Neuronal stem cell (in vitro differentiated cells): ENCODE measurements at regions not wholly inside any gene's neighbourhood (a gene's known extent, or its start where the extent isn't known, plus 50 kb on each side); places are given as distances from the start of the nearest gene placed in this dataset.
A peak's percentile ranks its signal among the peaks of the same experiment; 100 is the strongest.

Experiments
- DNase-seq: peaks from one replicate; pipeline ENCODE4 v3.0.0-alpha.2; 2013; ENCODE audit warnings: low spot score
- H2AFZ ChIP-seq: one replicate; pipeline ENCODE4 v1.6.1; 2013; ENCODE audit warnings: mild to moderate bottlenecking, low read length, inconsistent platforms
- H2AK5ac ChIP-seq: 2 replicates; pipeline ENCODE4 v1.6.1; 2013; ENCODE audit warnings: low read depth, mild to moderate bottlenecking, inconsistent platforms, low read length, moderate library complexity, mixed read lengths
- H2BK120ac ChIP-seq: 2 replicates; pipeline ENCODE4 v1.6.1; 2013; ENCODE audit warnings: low read depth, mild to moderate bottlenecking, inconsistent platforms, low read length, moderate library complexity, mixed read lengths
- H2BK12ac ChIP-seq: one replicate; pipeline ENCODE4 v1.6.1; 2013; ENCODE audit warnings: low read length, inconsistent platforms
- H2BK15ac ChIP-seq: 2 replicates; pipeline ENCODE4 v1.6.1; 2013; ENCODE audit warnings: mild to moderate bottlenecking, low read length, inconsistent platforms, mixed read lengths
- H2BK5ac ChIP-seq: one replicate; pipeline ENCODE4 v1.6.1; 2013; ENCODE audit warnings: inconsistent platforms, mild to moderate bottlenecking, low read length, moderate library complexity
- H3K14ac ChIP-seq: one replicate; pipeline ENCODE4 v1.6.1; 2013; ENCODE audit warnings: low read length, inconsistent platforms
- H3K18ac ChIP-seq: 2 replicates; pipeline ENCODE4 v1.6.1; 2013; ENCODE audit warnings: low read length, inconsistent platforms
- H3K23ac ChIP-seq: 2 replicates; pipeline ENCODE4 v1.6.1; 2013; ENCODE audit warnings: low read depth, mild to moderate bottlenecking, mixed read lengths, low read length, inconsistent platforms; ENCODE audit not compliant: poor library complexity
- H3K27ac ChIP-seq: replicated peaks from 3 replicates; pipeline ENCODE4 v1.5.1; 2013; ENCODE audit warnings: low read length, inconsistent platforms
- H3K27me3 ChIP-seq, 3 experiments: 2 replicates each; pipeline ENCODE4 v1.6.1; 2013; ENCODE audit warnings: low read length in 3 of 3, mild to moderate bottlenecking in 2 of 3, inconsistent platforms in 1 of 3, low read depth in 1 of 3, mixed read lengths in 1 of 3, moderate library complexity in 1 of 3; ENCODE audit not compliant: control insufficient read depth in 3 of 3, insufficient read depth in 3 of 3
- H3K36me3 ChIP-seq, 2 donors: replicated peaks in 1 of 2; 2 replicates each; pipeline ENCODE4 v1.6.1; 2013; ENCODE audit warnings: low read length in 2 of 2; ENCODE audit not compliant: control insufficient read depth in 2 of 2, insufficient read depth in 2 of 2
- H3K4ac ChIP-seq: 2 replicates; pipeline ENCODE4 v1.6.1; 2013; ENCODE audit warnings: inconsistent platforms, mild to moderate bottlenecking, low read length, moderate library complexity
- H3K4me1 ChIP-seq, 2 donors: 1 replicate in 1 of 2; 2 replicates in 1 of 2; pipeline ENCODE4 v1.6.1; 2013; ENCODE audit warnings: low read length in 2 of 2, low read depth in 1 of 2; ENCODE audit not compliant: control insufficient read depth in 2 of 2, insufficient read depth in 1 of 2
- H3K4me2 ChIP-seq: one replicate; pipeline ENCODE4 v1.6.1; 2013; ENCODE audit warnings: mild to moderate bottlenecking, low read length, inconsistent platforms; ENCODE audit not compliant: insufficient read depth, poor library complexity, severe bottlenecking
- H3K4me3 ChIP-seq, 2 donors: 2 replicates each; pipeline ENCODE4 v1.5.1; 2013; ENCODE audit warnings: low read length in 2 of 2, mild to moderate bottlenecking in 2 of 2, inconsistent platforms in 1 of 2, moderate library complexity in 1 of 2
- H3K79me1 ChIP-seq: one replicate; pipeline ENCODE4 v1.6.1; 2013; ENCODE audit warnings: low read depth, mild to moderate bottlenecking, inconsistent platforms, low read length, moderate library complexity
- H3K9ac ChIP-seq: one replicate; pipeline ENCODE4 v1.6.1; 2013; ENCODE audit warnings: mild to moderate bottlenecking, low read depth, low read length, inconsistent platforms; ENCODE audit not compliant: poor library complexity
- H3K9me3 ChIP-seq, 2 donors: replicated peaks in 1 of 2; 2 replicates each; pipeline versions ENCODE3 to v1.6.1; 2013; ENCODE audit warnings: low read length in 2 of 2, mild to moderate bottlenecking in 2 of 2, inconsistent platforms in 1 of 2, low read depth in 1 of 2, mixed read lengths in 1 of 2, moderate library complexity in 1 of 2; ENCODE audit not compliant: control insufficient read depth in 2 of 2, insufficient read depth in 1 of 2
- H4K8ac ChIP-seq: one replicate; pipeline ENCODE4 v1.6.1; 2013; ENCODE audit warnings: low read depth, mild to moderate bottlenecking, inconsistent platforms, low read length, moderate library complexity
- H4K91ac ChIP-seq: one replicate; pipeline ENCODE4 v1.6.1; 2013; ENCODE audit warnings: low read length, low read depth, mild to moderate bottlenecking, inconsistent platforms; ENCODE audit not compliant: poor library complexity
- WGBS, 2 donors: extraction: QIAGEN DNeasy Blood & Tissue Kit; methylation state at CpG; one replicate each; pipeline ENCODE4 v1.1.7; 2013; ENCODE audit warnings: missing lambda C conversion rate in 2 of 2, mixed read lengths in 1 of 2; ENCODE audit not compliant: insufficient read length in 2 of 2, insufficient replicate concordance in 1 of 2; ENCODE audit errors: extremely low coverage in 2 of 2; 5-methylcytosine and 5-hydroxymethylcytosine counted together

- DNase-seq, result no peak
- Histone ChIP-seq H3K4me2 (no peak overlapping the region), H3K9ac (no peak overlapping the region), H3K27me3 (no peaks in the 10 kb centered on the region), H3K4ac (no peak overlapping the region), H3K79me1 (no peaks in the 10 kb centered on the region), H2AFZ (no peak overlapping the region), H2AK5ac (no peak overlapping the region), H4K91ac (no peak overlapping the region), H2BK5ac (no peak overlapping the region), H3K9me3 (no peaks in the 10 kb centered on the region), H2BK12ac (no peak overlapping the region), H2BK120ac (no peak overlapping the region), H2BK15ac (no peak overlapping the region), H3K36me3 (no peaks in the 10 kb centered on the region), H4K8ac (no peak overlapping the region), H3K4me1 (no peaks in the 10 kb centered on the region), H3K18ac (no peak overlapping the region), H3K14ac (no peak overlapping the region), H3K27ac (no peak overlapping the region), H3K23ac (no peak overlapping the region), H3K4me3 (no peak overlapping the region)
- no CpG with 5 or more reads among the region's 2 CpGs for WGBS, 2 donors
Observed at GRCh38 chr2:144690771-144691170, 170.9 kb upstream of the ZEB2 start.

DNA sequence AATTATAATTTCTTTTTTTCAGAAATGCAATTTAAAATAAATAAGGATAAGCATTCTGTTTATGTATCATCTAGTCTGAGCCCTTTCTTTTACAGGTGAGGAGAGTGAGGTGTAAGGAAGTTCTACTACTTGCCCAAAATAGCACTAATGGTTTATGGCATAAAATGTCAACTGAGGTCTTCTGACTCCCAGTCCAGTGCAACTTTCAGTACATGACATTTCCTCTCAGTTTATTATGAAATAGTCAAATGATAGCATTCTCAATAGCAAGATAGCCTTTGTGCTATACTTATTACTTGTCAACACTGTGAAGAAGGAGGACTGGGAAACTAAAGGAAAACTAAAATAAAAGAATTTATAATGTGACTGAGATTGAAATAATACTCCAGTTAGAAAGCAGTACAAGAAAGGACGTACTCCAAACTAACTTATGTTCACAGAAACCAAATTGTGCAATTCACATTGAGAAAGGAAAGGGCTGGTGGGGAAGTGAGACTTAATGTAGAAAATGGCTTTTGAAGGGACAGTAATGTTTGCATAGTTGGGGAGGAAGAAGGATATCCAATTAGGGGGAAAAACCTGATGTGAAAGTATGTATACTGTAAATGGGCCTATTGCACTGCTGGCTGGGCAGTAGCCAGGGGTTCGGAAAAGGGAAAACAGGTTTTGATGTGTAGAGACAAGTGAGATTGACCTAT, 166.7 kb upstream of the ZEB2 start:
- H3K36me3 ChIP-seq, result no peaks in the 10 kb centered on the region
- no peak overlapping the region for H3K4ac ChIP-seq
- no peak overlapping the region for H4K8ac ChIP-seq
- H3K4me3 ChIP-seq, result no peak overlapping the region
- no peak overlapping the region for H2BK12ac ChIP-seq
- H3K18ac ChIP-seq, result no peak overlapping the region
- H4K91ac ChIP-seq, result no peak overlapping the region
- no CpG with 5 or more reads among the region's 2 CpGs for WGBS, 2 donors
- H3K14ac ChIP-seq, result no peak overlapping the region
- H3K23ac ChIP-seq, result no peak overlapping the region
- no peak overlapping the region for H3K27ac ChIP-seq
- H3K4me2 ChIP-seq, result no peak overlapping the region
- H2BK15ac ChIP-seq, result no peak overlapping the region
- H2AK5ac ChIP-seq, result no peak overlapping the region
- no peaks in the 10 kb centered on the region for H3K79me1 ChIP-seq
- H2BK5ac ChIP-seq, result no peak overlapping the region
- H3K4me1 ChIP-seq, result peaks cover 0 to 3% of the 10 kb centered on the region in 2 donors
- no peaks in the 10 kb centered on the region for H3K27me3 ChIP-seq
- H3K9ac ChIP-seq, result no peak overlapping the region
- no peaks in the 10 kb centered on the region for H3K9me3 ChIP-seq
- no peak for DNase-seq
- H2BK120ac ChIP-seq, result no peak overlapping the region
- H2AFZ ChIP-seq, result no peak overlapping the region

DNA sequence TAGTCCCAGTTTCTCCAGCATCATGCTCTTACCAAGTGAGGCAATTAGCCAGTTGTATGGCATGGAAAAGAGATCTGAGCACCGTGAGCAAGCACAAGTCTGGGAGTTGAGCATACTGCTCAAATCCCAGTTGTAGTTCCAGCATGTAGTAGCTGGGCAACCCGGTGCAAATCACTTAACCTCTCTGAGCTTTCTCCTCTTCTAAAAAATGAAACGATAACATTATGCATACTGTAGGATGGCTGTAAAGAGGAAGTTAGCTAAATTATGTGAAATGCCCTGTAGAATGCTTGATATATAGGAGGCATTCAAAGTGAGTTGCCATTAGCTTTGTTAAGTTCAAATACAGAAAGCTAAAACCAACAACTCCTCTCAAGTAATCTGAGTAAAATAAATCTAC, 164.0 kb upstream of the ZEB2 start:
- Histone ChIP-seq H2BK15ac (no peak overlapping the region), H3K4ac (no peak overlapping the region), H2BK5ac (no peak overlapping the region), H2BK120ac (no peak overlapping the region), H3K27me3 (no peaks in the 10 kb centered on the region), H2BK12ac (no peak overlapping the region), H3K4me2 (no peak overlapping the region), H3K18ac (no peak overlapping the region), H2AK5ac (no peak overlapping the region), H4K91ac (no peak overlapping the region), H3K23ac (no peak overlapping the region), H3K4me1 (peaks cover 0 to 3% of the 10 kb centered on the region in 2 donors), H3K4me3 (no peak overlapping the region), H3K14ac (no peak overlapping the region), H3K9ac (no peak overlapping the region), H2AFZ (no peak overlapping the region), H3K79me1 (no peaks in the 10 kb centered on the region), H3K9me3 (no peaks in the 10 kb centered on the region), H3K36me3 (no peaks in the 10 kb centered on the region), H3K27ac (no peak overlapping the region), H4K8ac (no peak overlapping the region)
- no CpG with 5 or more reads among the region's 3 CpGs for WGBS, 2 donors
- DNase-seq, result no peak

GRCh38 chr2:144683107-144683753, 163.3 kb upstream of the ZEB2 start:
- no peak overlapping the region for H2BK12ac ChIP-seq
- H2BK5ac ChIP-seq, result no peak overlapping the region
- H3K4ac ChIP-seq, result no peak overlapping the region
- no peak overlapping the region for H2BK120ac ChIP-seq
- H3K23ac ChIP-seq, result no peak overlapping the region
- no peak overlapping the region for H3K4me3 ChIP-seq
- WGBS, 2 donors, result no CpG with 5 or more reads among the region's 6 CpGs
- no peak overlapping the region for H3K4me2 ChIP-seq
- H3K27ac ChIP-seq, result no peak overlapping the region
- H3K27me3 ChIP-seq, result no peaks in the 10 kb centered on the region
- H3K9ac ChIP-seq, result no peak overlapping the region
- no peaks in the 10 kb centered on the region for H3K9me3 ChIP-seq
- no peak overlapping the region for H2AK5ac ChIP-seq
- no peak overlapping the region for H3K14ac ChIP-seq
- H3K36me3 ChIP-seq, result no peaks in the 10 kb centered on the region
- H2BK15ac ChIP-seq, result no peak overlapping the region
- no peaks in the 10 kb centered on the region for H3K79me1 ChIP-seq
- peaks cover 0 to 3% of the 10 kb centered on the region in 2 donors for H3K4me1 ChIP-seq
- peak overlapping the region; percentile 26 for H2AFZ ChIP-seq
- DNase-seq, result no peak
- H4K91ac ChIP-seq, result no peak overlapping the region
- H4K8ac ChIP-seq, result no peak overlapping the region
- H3K18ac ChIP-seq, result no peak overlapping the region
